ENCODE measurements at regions not wholly inside any gene's neighbourhood (a gene's known extent, or its start where the extent isn't known, plus 50 kb on each side); places are given as distances from the start of the nearest gene placed in this dataset.

- TF ChIP-seq EP300 (IDR thresholded peaks at IDR 0.05) = no peak
- no peak for TF ChIP-seq POLR2A (IDR thresholded peaks at IDR 0.05)
Observed at GRCh38 chr13:76820759-76821158, 65.4 kb downstream of the KCTD12 start.

All from upper lobe of left lung (tissue), 4 donors.